Endothelial cell of umbilical vein (primary cell): ENCODE measurements at regions not wholly inside any gene's neighbourhood (a gene's known extent, or its start where the extent isn't known, plus 50 kb on each side); places are given as distances from the start of the nearest gene placed in this dataset.

Experiments
- BruUV-seq: library from RNA; stranded (reverse); fragments of 400-500 nt; replicated peaks from 2 replicates; lab custom pipeline; 2021; lab: Mats Ljungman, UMichigan
- CTCF ChIA-PET: fragments of 300-600, 350-600 bp; sonication (Branson Sonifier 250); formaldehyde crosslinking; loops from one replicate; lab custom pipeline; 2021; ENCODE audit warnings: antibody characterized with exemption, inconsistent platforms; lab: Charles Lee
- POLR2A ChIA-PET: fragments of 300-600, 350-600 bp; sonication (Branson Sonifier 250); formaldehyde crosslinking; loops from one replicate; lab custom pipeline; 2021; ENCODE audit warnings: antibody characterized with exemption, inconsistent platforms; lab: Charles Lee
- DNase-seq: peaks from one replicate; pipeline ENCODE4 v3.0.0-alpha.2; 2011; ENCODE audit warnings: low read depth, low spot score
- FAIRE-seq: peaks from 2 replicates; lab custom pipeline; 2011; peaks lifted over from hg19 to GRCh38; lab: Jason Lieb, UNC
- H2AFZ ChIP-seq: 2 replicates; pipeline ENCODE4 v1.6.0; 2012; ENCODE audit warnings: low read depth, low read length, control low read depth, inconsistent platforms
- H3K27ac ChIP-seq: 2 replicates; pipeline ENCODE4 v1.5.1; 2011; ENCODE audit warnings: low read depth, mild to moderate bottlenecking, control low read depth, low read length, moderate library complexity; ENCODE audit not compliant: insufficient read depth
- H3K27me3 ChIP-seq, 2 experiments: 2 replicates each; pipeline versions ENCODE4 v1.6.0 to v1.6.1; 2011; ENCODE audit warnings: low read length in 2 of 2, mixed read lengths in 1 of 2; ENCODE audit not compliant: control insufficient read depth in 2 of 2, insufficient read depth in 2 of 2
- H3K36me3 ChIP-seq, 2 experiments: 2 replicates in 1 of 2; 3 replicates in 1 of 2; pipeline ENCODE4 v1.5.1; 2011; ENCODE audit warnings: low read length in 2 of 2, mild to moderate bottlenecking in 1 of 2, moderate library complexity in 1 of 2; ENCODE audit not compliant: control insufficient read depth in 2 of 2, insufficient read depth in 2 of 2; ENCODE audit errors: extremely low read depth in 1 of 2
- H3K4me1 ChIP-seq: 3 replicates; pipeline ENCODE4 v1.5.1; 2011; ENCODE audit warnings: mild to moderate bottlenecking, low read length; ENCODE audit not compliant: control insufficient read depth, insufficient read depth; ENCODE audit errors: extremely low read depth
- H3K4me2 ChIP-seq: 2 replicates; pipeline ENCODE4 v1.6.1; 2011; ENCODE audit warnings: low read length, control low read depth, mixed read lengths; ENCODE audit not compliant: insufficient read depth
- H3K4me3 ChIP-seq, 3 experiments: fragments of 200-600 bp in 1 of 3; sonication (generic), shearing (Covaris generic) in 1 of 3; replicated peaks in 1 of 3; 2 replicates each; pipeline ENCODE4 v1.5.1; 2011 to 2016; ENCODE audit warnings: control low read depth in 3 of 3, low read length in 3 of 3, mild to moderate bottlenecking in 2 of 3, inconsistent platforms in 1 of 3, low read depth in 1 of 3, moderate library complexity in 1 of 3; ENCODE audit not compliant: insufficient read depth in 1 of 3
- H3K79me2 ChIP-seq: 2 replicates; pipeline ENCODE4 v1.6.0; 2012; ENCODE audit warnings: low read length, inconsistent platforms; ENCODE audit not compliant: control insufficient read depth, insufficient read depth
- H3K9ac ChIP-seq: replicated peaks from 2 replicates; pipeline ENCODE3; 2011; ENCODE audit warnings: low read length, control low read depth; ENCODE audit not compliant: insufficient read depth; ENCODE audit errors: extremely low read depth
- H3K9me1 ChIP-seq: replicated peaks from 3 replicates; pipeline ENCODE4 v1.6.0; 2011; ENCODE audit warnings: mild to moderate bottlenecking, low read length; ENCODE audit not compliant: control insufficient read depth, insufficient read depth; ENCODE audit errors: extremely low read depth
- H3K9me3 ChIP-seq: replicated peaks from 2 replicates; pipeline ENCODE4 v1.5.1; 2012; ENCODE audit warnings: low read length, inconsistent platforms; ENCODE audit not compliant: control insufficient read depth, insufficient read depth
- H4K20me1 ChIP-seq: replicated peaks from 2 replicates; pipeline ENCODE3; 2011; ENCODE audit warnings: mild to moderate bottlenecking, low read length; ENCODE audit not compliant: control insufficient read depth, insufficient read depth; ENCODE audit errors: extremely low read depth
- EZH2 ChIP-seq: IDR thresholded peaks from 2 replicates; pipeline ENCODE4 v1.6.1; 2012; ENCODE audit warnings: borderline replicate concordance, low read depth, mild to moderate bottlenecking, moderate library complexity, low read length, inconsistent platforms; ENCODE audit not compliant: severe bottlenecking
- FOS ChIP-seq: IDR thresholded peaks from 2 replicates; pipeline ENCODE4 v1.6.1; 2011; ENCODE audit warnings: mild to moderate bottlenecking, low read length, moderate library complexity, borderline replicate concordance; ENCODE audit not compliant: insufficient read depth
- GATA2 ChIP-seq: IDR thresholded peaks from 2 replicates; pipeline ENCODE4 v1.7.0; 2011; ENCODE audit warnings: low read depth, mild to moderate bottlenecking, moderate library complexity, mixed read lengths, low read length; ENCODE audit not compliant: insufficient read length, insufficient read depth
- JUN ChIP-seq: IDR thresholded peaks from 2 replicates; pipeline ENCODE4 v1.6.1; 2011; ENCODE audit warnings: borderline replicate concordance, low read depth; ENCODE audit not compliant: insufficient read length, insufficient read depth
- MYC ChIP-seq: IDR thresholded peaks from one replicate; pipeline ENCODE4 v1.6.1; 2011; ENCODE audit warnings: mild to moderate bottlenecking, low read depth, low read length
- POLR2A ChIP-seq: IDR thresholded peaks from 2 replicates; pipeline ENCODE4 v1.6.1; 2012; ENCODE audit warnings: low read depth, mild to moderate bottlenecking, control low read depth, low read length
- POLR2AphosphoS5 ChIP-seq: IDR thresholded peaks from 2 replicates; pipeline ENCODE4 v1.6.1; 2012; ENCODE audit warnings: low read depth, mild to moderate bottlenecking, control low read depth, low read length, moderate library complexity; ENCODE audit not compliant: insufficient read depth
- dilution Hi-C: fragments of 300-500 bp; cut with MboI; formaldehyde crosslinking; loops from one replicate; pipeline ENCODE4 v1.15.0; 2019; ENCODE audit warnings: low sequenced_read_pairs; ENCODE audit not compliant: extremely low pct_ligation_motif_present
- intact Hi-C: fragments of 100-400 bp; cut with micrococcal nuclease; formaldehyde crosslinking; loops from one replicate; pipeline ENCODE4 v1.10.0; 2022
- TF ChIP-seq, protein P1 (sequence below), 2 donors: IDR thresholded peaks; 1 replicate in 1 of 2; 2 replicates in 1 of 2; pipeline ENCODE4 v1.5.1; 2011; ENCODE audit warnings: low read length in 2 of 2, mild to moderate bottlenecking in 2 of 2, moderate library complexity in 2 of 2, control low read depth in 1 of 2, inconsistent platforms in 1 of 2, low read depth in 1 of 2; ENCODE audit not compliant: insufficient read depth in 1 of 2; ENCODE audit errors: extremely low read depth in 1 of 2
- TF ChIP-seq, protein P2 (sequence below): IDR thresholded peaks from 2 replicates; pipeline ENCODE4 v1.6.1; 2011; ENCODE audit not compliant: insufficient read depth, insufficient read length

DNA sequence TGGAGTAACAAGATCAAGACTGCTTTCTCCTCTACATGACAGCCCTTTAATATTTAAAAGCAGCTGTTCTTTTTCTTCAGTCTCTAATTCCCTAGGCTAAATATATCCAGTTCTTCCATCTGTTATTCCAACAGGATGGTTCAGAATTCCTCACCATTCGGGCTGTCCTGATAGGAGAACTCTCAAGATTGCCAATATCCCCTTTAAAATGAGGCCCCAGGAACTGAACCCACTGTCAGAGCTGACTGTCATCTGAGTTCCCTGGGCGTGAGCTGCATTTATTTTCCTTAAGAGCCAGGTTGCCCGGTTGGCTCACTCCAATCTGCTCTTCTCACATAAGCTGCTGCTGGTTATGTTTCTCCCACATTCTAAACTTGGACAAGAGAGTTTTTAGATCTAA is 177.6 kb downstream of the MIS18A start:
- intact Hi-C loops (no loop called here), dilution Hi-C loops (no loop called here)
- TF ChIP-seq POLR2AphosphoS5, result no peak
- no peak for TF ChIP-seq FOS
- TF ChIP-seq, protein P1, sequence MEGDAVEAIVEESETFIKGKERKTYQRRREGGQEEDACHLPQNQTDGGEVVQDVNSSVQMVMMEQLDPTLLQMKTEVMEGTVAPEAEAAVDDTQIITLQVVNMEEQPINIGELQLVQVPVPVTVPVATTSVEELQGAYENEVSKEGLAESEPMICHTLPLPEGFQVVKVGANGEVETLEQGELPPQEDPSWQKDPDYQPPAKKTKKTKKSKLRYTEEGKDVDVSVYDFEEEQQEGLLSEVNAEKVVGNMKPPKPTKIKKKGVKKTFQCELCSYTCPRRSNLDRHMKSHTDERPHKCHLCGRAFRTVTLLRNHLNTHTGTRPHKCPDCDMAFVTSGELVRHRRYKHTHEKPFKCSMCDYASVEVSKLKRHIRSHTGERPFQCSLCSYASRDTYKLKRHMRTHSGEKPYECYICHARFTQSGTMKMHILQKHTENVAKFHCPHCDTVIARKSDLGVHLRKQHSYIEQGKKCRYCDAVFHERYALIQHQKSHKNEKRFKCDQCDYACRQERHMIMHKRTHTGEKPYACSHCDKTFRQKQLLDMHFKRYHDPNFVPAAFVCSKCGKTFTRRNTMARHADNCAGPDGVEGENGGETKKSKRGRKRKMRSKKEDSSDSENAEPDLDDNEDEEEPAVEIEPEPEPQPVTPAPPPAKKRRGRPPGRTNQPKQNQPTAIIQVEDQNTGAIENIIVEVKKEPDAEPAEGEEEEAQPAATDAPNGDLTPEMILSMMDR (IDR thresholded peaks at IDR 0.05; ENCODE audit: extremely low read depth in 1 of 2, insufficient read depth in 1 of 2, low read depth in 1 of 2, low read length in 2 of 2), result no peak
- TF ChIP-seq MYC, result no peak
- TF ChIP-seq JUN, result no peak
- TF ChIP-seq, protein P2, sequence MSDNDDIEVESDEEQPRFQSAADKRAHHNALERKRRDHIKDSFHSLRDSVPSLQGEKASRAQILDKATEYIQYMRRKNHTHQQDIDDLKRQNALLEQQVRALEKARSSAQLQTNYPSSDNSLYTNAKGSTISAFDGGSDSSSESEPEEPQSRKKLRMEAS, result no peak
- no peak for TF ChIP-seq EZH2
- no peak for TF ChIP-seq POLR2A
- TF ChIP-seq GATA2, result no peak
- BruUV-seq, result no TSS peak
- no peak overlapping the region for H3K9ac ChIP-seq
- FAIRE-seq (no peak), DNase-seq (no peak)
- no peaks in the 10 kb centered on the region for H4K20me1 ChIP-seq
- no peaks in the 10 kb centered on the region for H3K9me3 ChIP-seq
- H3K9me1 ChIP-seq, result no peaks in the 10 kb centered on the region
- no peak overlapping the region for H2AFZ ChIP-seq
- H3K4me2 ChIP-seq, result no peak overlapping the region
- H3K27me3 ChIP-seq, result no peaks in the 10 kb centered on the region
- no peaks in the 10 kb centered on the region for H3K36me3 ChIP-seq
- no peaks in the 10 kb centered on the region for H3K79me2 ChIP-seq
- H3K27ac ChIP-seq, result no peak overlapping the region
- POLR2A ChIA-PET, result no interaction called here
- no peak overlapping the region for H3K4me3 ChIP-seq
- H3K4me1 ChIP-seq, result no peaks in the 10 kb centered on the region
- CTCF ChIA-PET, result interaction anchor here (1.2 kb wide), 1 partner anchor 13 kb away, joined by 3 read pairs; no protein-coding TSS in a partner anchor
